ENCODE measurements at regions not wholly inside any gene's neighbourhood (a gene's known extent, or its start where the extent isn't known, plus 50 kb on each side); places are given as distances from the start of the nearest gene placed in this dataset.

- TF ChIP-seq FOXP2 (optimal IDR thresholded peaks at IDR 0.05; ENCODE audit: borderline replicate concordance, extremely low read depth, extremely low read length, insufficient read depth) (no peak), TAF1 (IDR thresholded peaks at IDR 0.05; ENCODE audit: borderline replicate concordance, insufficient read depth, low read length) (no peak), REST (IDR thresholded peaks at IDR 0.05; ENCODE audit: insufficient read depth in 1 of 2, low read depth in 2 of 2, low read length in 2 of 2) (no peak), POLR2AphosphoS5 (IDR thresholded peaks at IDR 0.05; ENCODE audit: low read depth, low read length) (no peak), SIN3A (IDR thresholded peaks at IDR 0.05; ENCODE audit: borderline replicate concordance, insufficient read depth, low read length) (no peak)
These were observed 339.4 kb downstream of the CDH11 start for GRCh38 chr16:64782484-64782883.

GRCh38 chr16:64780445-64780844 lies 341.4 kb downstream of the CDH11 start:
- TF ChIP-seq POLR2AphosphoS5 (IDR thresholded peaks at IDR 0.05; ENCODE audit: low read depth, low read length): no peak
- no peak for TF ChIP-seq TAF1 (IDR thresholded peaks at IDR 0.05; ENCODE audit: borderline replicate concordance, insufficient read depth, low read length)
- no peak for TF ChIP-seq FOXP2 (optimal IDR thresholded peaks at IDR 0.05; ENCODE audit: borderline replicate concordance, extremely low read depth, extremely low read length, insufficient read depth)
- no peak for TF ChIP-seq REST (IDR thresholded peaks at IDR 0.05; ENCODE audit: insufficient read depth in 1 of 2, low read depth in 2 of 2, low read length in 2 of 2)
- TF ChIP-seq SIN3A (IDR thresholded peaks at IDR 0.05; ENCODE audit: borderline replicate concordance, insufficient read depth, low read length): no peak

- TF ChIP-seq REST (IDR thresholded peaks at IDR 0.05; ENCODE audit: insufficient read depth in 1 of 2, low read depth in 2 of 2, low read length in 2 of 2) (no peak), FOXP2 (optimal IDR thresholded peaks at IDR 0.05; ENCODE audit: borderline replicate concordance, extremely low read depth, extremely low read length, insufficient read depth) (no peak), POLR2AphosphoS5 (IDR thresholded peaks at IDR 0.05; ENCODE audit: low read depth, low read length) (no peak), SIN3A (IDR thresholded peaks at IDR 0.05; ENCODE audit: borderline replicate concordance, insufficient read depth, low read length) (no peak), TAF1 (IDR thresholded peaks at IDR 0.05; ENCODE audit: borderline replicate concordance, insufficient read depth, low read length) (no peak)
These were observed 343.1 kb downstream of the CDH11 start for GRCh38 chr16:64778777-64779176.

GRCh38 chr16:64773638-64774037 lies 348.2 kb downstream of the CDH11 start:
- TF ChIP-seq FOXP2 (optimal IDR thresholded peaks at IDR 0.05; ENCODE audit: borderline replicate concordance, extremely low read depth, extremely low read length, insufficient read depth): no peak
- no peak for TF ChIP-seq REST (IDR thresholded peaks at IDR 0.05; ENCODE audit: insufficient read depth in 1 of 2, low read depth in 2 of 2, low read length in 2 of 2)
- TF ChIP-seq TAF1 (IDR thresholded peaks at IDR 0.05; ENCODE audit: borderline replicate concordance, insufficient read depth, low read length): no peak
- no peak for TF ChIP-seq POLR2AphosphoS5 (IDR thresholded peaks at IDR 0.05; ENCODE audit: low read depth, low read length)
- no peak for TF ChIP-seq SIN3A (IDR thresholded peaks at IDR 0.05; ENCODE audit: borderline replicate concordance, insufficient read depth, low read length)

GRCh38 chr16:64773184-64773583 lies 348.7 kb downstream of the CDH11 start:
- TF ChIP-seq REST (IDR thresholded peaks at IDR 0.05; ENCODE audit: insufficient read depth in 1 of 2, low read depth in 2 of 2, low read length in 2 of 2) (no peak), TAF1 (IDR thresholded peaks at IDR 0.05; ENCODE audit: borderline replicate concordance, insufficient read depth, low read length) (no peak), SIN3A (IDR thresholded peaks at IDR 0.05; ENCODE audit: borderline replicate concordance, insufficient read depth, low read length) (no peak), FOXP2 (optimal IDR thresholded peaks at IDR 0.05; ENCODE audit: borderline replicate concordance, extremely low read depth, extremely low read length, insufficient read depth) (no peak), POLR2AphosphoS5 (IDR thresholded peaks at IDR 0.05; ENCODE audit: low read depth, low read length) (no peak)

Data from PFSK-1 (cell line).